Smooth muscle cell (in vitro differentiated cells): ENCODE measurements at regions not wholly inside any gene's neighbourhood (a gene's known extent, or its start where the extent isn't known, plus 50 kb on each side); places are given as distances from the start of the nearest gene placed in this dataset.

Experiments
- DNase-seq: peaks from one replicate; lab custom pipeline; 2025; ENCODE audit not compliant: unreplicated experiment; lab: John Stamatoyannopoulos, UW
- H2AFZ ChIP-seq: fragments of 200-600 bp; sonication (generic); 2 replicates; pipeline ENCODE4 v1.6.0; 2016; ENCODE audit warnings: antibody characterized with exemption, low read depth, mild to moderate bottlenecking
- H3F3A ChIP-seq: fragments of 200-600 bp; sonication (generic); 2 replicates; pipeline ENCODE4 v1.6.0; 2017; ENCODE audit warnings: antibody characterized with exemption, low read depth
- H3K27ac ChIP-seq: fragments of 200-600 bp; sonication (generic); 2 replicates; pipeline ENCODE4 v1.5.1; 2016; ENCODE audit warnings: low read depth, mild to moderate bottlenecking
- H3K27me3 ChIP-seq: fragments of 200-600 bp; sonication (generic); 2 replicates; pipeline ENCODE4 v1.6.1; 2016; ENCODE audit warnings: low read depth, mild to moderate bottlenecking
- H3K36me3 ChIP-seq: fragments of 200-600 bp; sonication (generic); 2 replicates; pipeline ENCODE4 v1.5.1; 2016; ENCODE audit warnings: low read depth
- H3K4me1 ChIP-seq: fragments of 200-600 bp; sonication (generic); 2 replicates; pipeline ENCODE4 v1.5.1; 2016; ENCODE audit warnings: low read depth
- H3K4me2 ChIP-seq: fragments of 200-600 bp; sonication (generic); 2 replicates; pipeline ENCODE4 v1.6.0; 2016; ENCODE audit warnings: mild to moderate bottlenecking
- H3K4me3 ChIP-seq: fragments of 200-600 bp; sonication (generic); 2 replicates; pipeline ENCODE4 v1.5.1; 2016; ENCODE audit warnings: mild to moderate bottlenecking
- H3K79me2 ChIP-seq: fragments of 200-600 bp; sonication (generic); 2 replicates; pipeline ENCODE4 v1.6.0; 2016; ENCODE audit warnings: low read depth, mild to moderate bottlenecking
- H3K9ac ChIP-seq: fragments of 200-600 bp; sonication (generic); 2 replicates; pipeline ENCODE4 v1.6.0; 2016; ENCODE audit warnings: low read depth
- H3K9me3 ChIP-seq: fragments of 200-600 bp; sonication (generic); replicated peaks from 2 replicates; pipeline ENCODE4 v1.5.1; 2016; ENCODE audit warnings: low read depth
- H4K20me1 ChIP-seq: fragments of 200-600 bp; sonication (generic); 2 replicates; pipeline ENCODE4 v1.6.0; 2016; ENCODE audit warnings: low read depth
- WGBS: methylation state at CpG from one replicate; pipeline ENCODE4 v1.1.7; 2016; ENCODE audit warnings: low lambda C conversion rate; 5-methylcytosine and 5-hydroxymethylcytosine counted together
- TF ChIP-seq, protein P1 (sequence below): fragments of 200-600 bp; sonication (generic); IDR thresholded peaks from 2 replicates; pipeline ENCODE4 v1.5.1; 2017; ENCODE audit warnings: borderline replicate concordance, mild to moderate bottlenecking, antibody characterized with exemption; ENCODE audit not compliant: insufficient read depth, poor library complexity, severe bottlenecking

DNA sequence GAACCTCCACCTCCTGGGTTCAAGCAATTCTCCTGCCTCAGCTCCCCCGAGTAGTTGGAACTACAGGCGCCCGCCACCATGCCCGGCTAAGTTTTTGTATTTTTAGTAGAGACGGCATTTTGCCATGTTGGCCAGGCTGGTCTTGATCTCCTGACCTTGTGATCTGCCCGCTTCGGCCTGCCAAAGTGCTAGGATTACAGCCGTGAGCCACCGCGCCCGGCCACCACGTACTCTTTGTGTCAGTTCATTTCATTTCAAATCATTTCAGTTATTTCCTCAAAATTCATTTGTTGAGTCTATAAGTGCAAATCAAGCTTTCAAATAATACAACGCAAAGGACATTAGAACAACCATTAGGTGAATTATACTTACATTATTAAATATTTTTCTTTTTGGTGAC is 943.8 kb downstream of the TYW1 start:
- Histone ChIP-seq H3K27me3 (no peaks in the 10 kb centered on the region), H3F3A (peaks cover 6% of the 10 kb centered on the region), H4K20me1 (no peaks in the 10 kb centered on the region), H3K27ac (no peak overlapping the region), H3K4me3 (no peak overlapping the region), H2AFZ (no peak overlapping the region), H3K4me1 (no peaks in the 10 kb centered on the region), H3K9ac (no peak overlapping the region), H3K79me2 (no peaks in the 10 kb centered on the region), H3K4me2 (no peak overlapping the region), H3K9me3 (no peaks in the 10 kb centered on the region), H3K36me3 (no peaks in the 10 kb centered on the region)
- TF ChIP-seq, protein P1, sequence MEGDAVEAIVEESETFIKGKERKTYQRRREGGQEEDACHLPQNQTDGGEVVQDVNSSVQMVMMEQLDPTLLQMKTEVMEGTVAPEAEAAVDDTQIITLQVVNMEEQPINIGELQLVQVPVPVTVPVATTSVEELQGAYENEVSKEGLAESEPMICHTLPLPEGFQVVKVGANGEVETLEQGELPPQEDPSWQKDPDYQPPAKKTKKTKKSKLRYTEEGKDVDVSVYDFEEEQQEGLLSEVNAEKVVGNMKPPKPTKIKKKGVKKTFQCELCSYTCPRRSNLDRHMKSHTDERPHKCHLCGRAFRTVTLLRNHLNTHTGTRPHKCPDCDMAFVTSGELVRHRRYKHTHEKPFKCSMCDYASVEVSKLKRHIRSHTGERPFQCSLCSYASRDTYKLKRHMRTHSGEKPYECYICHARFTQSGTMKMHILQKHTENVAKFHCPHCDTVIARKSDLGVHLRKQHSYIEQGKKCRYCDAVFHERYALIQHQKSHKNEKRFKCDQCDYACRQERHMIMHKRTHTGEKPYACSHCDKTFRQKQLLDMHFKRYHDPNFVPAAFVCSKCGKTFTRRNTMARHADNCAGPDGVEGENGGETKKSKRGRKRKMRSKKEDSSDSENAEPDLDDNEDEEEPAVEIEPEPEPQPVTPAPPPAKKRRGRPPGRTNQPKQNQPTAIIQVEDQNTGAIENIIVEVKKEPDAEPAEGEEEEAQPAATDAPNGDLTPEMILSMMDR, result no peak
- WGBS, result 97% methylated on average over 13 of the region's 13 CpGs
- no peak for DNase-seq

DNA sequence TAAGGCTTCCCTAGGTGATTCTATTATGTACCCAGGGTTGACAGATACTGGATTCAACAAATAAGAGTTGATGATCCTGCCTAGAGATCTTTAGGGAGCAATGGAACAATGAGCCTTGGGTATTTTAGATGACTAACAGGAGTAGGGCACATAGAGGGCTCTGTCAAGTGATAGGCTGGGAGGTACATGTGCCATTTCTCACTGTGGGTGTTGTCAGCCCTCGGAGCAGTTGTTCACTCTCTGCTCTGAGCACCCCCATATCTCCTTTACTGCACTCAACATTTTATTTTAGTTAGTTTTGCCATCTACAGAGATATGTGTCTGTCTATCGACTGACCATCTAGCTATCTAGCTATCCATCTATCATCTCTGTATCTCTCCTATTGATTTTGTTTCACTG is 950.6 kb downstream of the TYW1 start:
- H3K79me2 ChIP-seq, result no peaks in the 10 kb centered on the region
- no peaks in the 10 kb centered on the region for H3K27me3 ChIP-seq
- H3K9ac ChIP-seq, result no peak overlapping the region
- H3F3A ChIP-seq, result no peaks in the 10 kb centered on the region
- no peak overlapping the region for H3K4me3 ChIP-seq
- TF ChIP-seq, protein P1, result no peak
- no peaks in the 10 kb centered on the region for H3K9me3 ChIP-seq
- no peak overlapping the region for H3K27ac ChIP-seq
- no peak overlapping the region for H3K4me2 ChIP-seq
- no peak overlapping the region for H2AFZ ChIP-seq
- H4K20me1 ChIP-seq, result no peaks in the 10 kb centered on the region
- H3K36me3 ChIP-seq, result no peaks in the 10 kb centered on the region
- DNase-seq, result no peak
- no peaks in the 10 kb centered on the region for H3K4me1 ChIP-seq
- 97% methylated on average over 2 of the region's 2 CpGs for WGBS

DNA sequence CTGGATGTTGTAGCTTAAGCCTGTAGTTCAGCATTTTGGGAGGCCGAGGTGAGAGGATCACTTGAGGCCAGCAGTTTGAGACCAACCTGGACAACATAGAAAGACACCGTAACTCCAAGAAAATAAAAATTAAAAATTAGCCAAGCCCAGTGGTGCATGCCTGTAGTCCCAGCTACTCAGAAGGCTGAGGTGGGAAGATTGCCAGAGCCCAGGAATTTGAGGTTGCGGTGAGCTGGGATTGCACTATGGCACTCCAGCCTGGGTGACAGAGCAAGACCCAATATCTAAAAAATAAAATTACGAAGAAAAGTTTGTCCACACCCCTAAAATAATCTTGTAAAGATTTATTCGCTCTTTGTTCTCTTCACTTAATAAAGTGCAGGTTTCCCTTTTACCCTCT is 951.0 kb downstream of the TYW1 start:
- Histone ChIP-seq H3K36me3 (no peaks in the 10 kb centered on the region), H3F3A (no peaks in the 10 kb centered on the region), H3K4me1 (no peaks in the 10 kb centered on the region), H2AFZ (no peak overlapping the region), H3K9me3 (no peaks in the 10 kb centered on the region), H3K9ac (no peak overlapping the region), H3K27ac (no peak overlapping the region), H3K79me2 (no peaks in the 10 kb centered on the region), H3K4me3 (no peak overlapping the region), H4K20me1 (no peaks in the 10 kb centered on the region), H3K4me2 (no peak overlapping the region), H3K27me3 (no peaks in the 10 kb centered on the region)
- TF ChIP-seq, protein P1, result no peak
- WGBS, result 93% methylated on average over 5 of the region's 5 CpGs
- no peak for DNase-seq

DNA sequence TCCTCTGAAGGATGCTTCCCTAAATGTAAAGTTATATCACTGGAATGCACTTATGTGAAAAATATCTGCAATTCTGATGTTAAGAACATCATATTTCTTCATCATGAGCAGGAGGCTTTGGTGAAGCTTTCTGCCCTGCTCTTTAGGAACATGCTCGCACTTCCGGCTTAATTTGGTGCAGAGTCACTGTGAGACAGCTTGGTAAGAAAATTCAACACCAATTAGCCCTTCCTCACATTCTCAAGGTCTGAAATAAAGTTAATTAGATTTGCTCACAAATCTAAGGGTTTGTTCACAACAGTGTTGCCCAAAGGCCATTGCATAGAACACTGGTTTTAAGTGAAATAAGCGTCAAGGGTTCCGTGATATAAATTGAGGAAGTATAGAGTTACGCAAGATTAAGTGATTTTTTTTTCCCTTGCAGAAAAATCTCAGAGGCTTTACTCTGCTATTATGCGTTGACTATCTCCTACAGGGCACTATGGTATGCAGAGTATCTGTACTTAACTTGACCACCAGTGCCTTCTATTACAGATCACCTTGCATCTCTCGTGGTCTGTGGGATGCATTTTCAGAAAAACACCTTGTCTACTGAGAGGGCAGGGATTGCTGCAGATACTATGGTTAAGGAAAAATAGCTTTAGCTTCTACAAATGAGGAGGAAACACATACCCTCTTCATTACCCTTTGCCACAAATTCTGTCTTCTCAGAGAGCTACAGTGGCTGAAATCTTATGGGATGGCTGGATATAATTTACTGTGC is 953.9 kb downstream of the TYW1 start:
- no peaks in the 10 kb centered on the region for H4K20me1 ChIP-seq
- no peak overlapping the region for H3K27ac ChIP-seq
- H3K4me2 ChIP-seq, result no peak overlapping the region
- H3K4me1 ChIP-seq, result no peaks in the 10 kb centered on the region
- no peaks in the 10 kb centered on the region for H3F3A ChIP-seq
- H3K27me3 ChIP-seq, result no peaks in the 10 kb centered on the region
- no peaks in the 10 kb centered on the region for H3K36me3 ChIP-seq
- TF ChIP-seq, protein P1, result no peak
- H2AFZ ChIP-seq, result no peak overlapping the region
- no peak overlapping the region for H3K4me3 ChIP-seq
- H3K79me2 ChIP-seq, result no peaks in the 10 kb centered on the region
- H3K9ac ChIP-seq, result no peak overlapping the region
- WGBS, result 72% methylated on average over 7 of the region's 7 CpGs
- H3K9me3 ChIP-seq, result no peaks in the 10 kb centered on the region
- DNase-seq, result no peak
